Skin epidermis (tissue), 12 donors: ENCODE measurements at regions not wholly inside any gene's neighbourhood (a gene's known extent, or its start where the extent isn't known, plus 50 kb on each side); places are given as distances from the start of the nearest gene placed in this dataset.

Source experiments
- H3K27ac ChIP-seq, 21 experiments: fragments of 200-600 bp; sonication (generic) in 11 of 21; one replicate each; pipeline ENCODE4 v1.5.0; 2020; ENCODE audit warnings: mild to moderate bottlenecking in 3 of 21, inconsistent platforms in 2 of 21, moderate library complexity in 2 of 21
- H3K4me3 ChIP-seq, 7 experiments: fragments of 200-600 bp; sonication (generic) in 2 of 7; one replicate each; pipeline ENCODE4 v1.5.0; 2020; ENCODE audit warnings: inconsistent platforms in 2 of 7, mild to moderate bottlenecking in 2 of 7, moderate library complexity in 1 of 7

- no peak overlapping the region for H3K27ac ChIP-seq
- H3K4me3 ChIP-seq = no peak overlapping the region
Measured at GRCh38 chrX:109312757-109313156, 169.1 kb downstream of the GUCY2F start.

- H3K27ac ChIP-seq = no peak overlapping the region
- no peak overlapping the region for H3K4me3 ChIP-seq
Measured at GRCh38 chrX:109310031-109310430, 171.9 kb downstream of the GUCY2F start.

- no peak overlapping the region for H3K4me3 ChIP-seq
- no peak overlapping the region for H3K27ac ChIP-seq
Measured at GRCh38 chrX:109301177-109301576, 180.7 kb downstream of the GUCY2F start.

- H3K27ac ChIP-seq = no peak overlapping the region
Measured at GRCh38 chrX:109300415-109300814, 181.5 kb downstream of the GUCY2F start.

GRCh38 chrX:109299091-109299490, 182.8 kb downstream of the GUCY2F start:
- H3K4me3 ChIP-seq = no peak overlapping the region
- no peak overlapping the region for H3K27ac ChIP-seq

More at GRCh38 chrX:109300415-109300814, 181.5 kb downstream of the GUCY2F start:
- H3K4me3 ChIP-seq = no peak overlapping the region

GRCh38 chrX:109294097-109294814, 187.6 kb downstream of the GUCY2F start:
- H3K4me3 ChIP-seq = no peak overlapping the region
- no peak overlapping the region for H3K27ac ChIP-seq

- Histone ChIP-seq H3K4me3 (no peak overlapping the region), H3K27ac (no peak overlapping the region)
Measured at GRCh38 chrX:109283870-109284269, 198.0 kb downstream of the GUCY2F start.

- Histone ChIP-seq H3K4me3 (no peak overlapping the region), H3K27ac (no peak overlapping the region)
Measured at GRCh38 chrX:109281483-109282275, 200.2 kb downstream of the GUCY2F start.

GRCh38 chrX:109274806-109275205, 207.1 kb downstream of the GUCY2F start:
- H3K4me3 ChIP-seq = no peak overlapping the region
- H3K27ac ChIP-seq = no peak overlapping the region

GRCh38 chrX:109270580-109271484, 211.1 kb downstream of the GUCY2F start:
- H3K4me3 ChIP-seq = no peak overlapping the region
- peak overlapping the region in 1 of 21 experiments; percentile 21 for H3K27ac ChIP-seq

- no peak overlapping the region for H3K4me3 ChIP-seq
- no peak overlapping the region for H3K27ac ChIP-seq
Measured at GRCh38 chrX:109268340-109268739, 213.5 kb downstream of the GUCY2F start.

GRCh38 chrX:109266034-109266433, 215.9 kb downstream of the GUCY2F start:
- H3K4me3 ChIP-seq = no peak overlapping the region
- no peak overlapping the region for H3K27ac ChIP-seq

GRCh38 chrX:109264878-109265277, 217.0 kb downstream of the GUCY2F start:
- H3K4me3 ChIP-seq = no peak overlapping the region

GRCh38 chrX:109261279-109261678, 220.6 kb downstream of the GUCY2F start:
- Histone ChIP-seq H3K4me3 (no peak overlapping the region), H3K27ac (no peak overlapping the region)

More at GRCh38 chrX:109264878-109265277, 217.0 kb downstream of the GUCY2F start:
- H3K27ac ChIP-seq = no peak overlapping the region

- H3K4me3 ChIP-seq = no peak overlapping the region
- no peak overlapping the region for H3K27ac ChIP-seq
Measured at GRCh38 chrX:109252789-109253188, 229.1 kb downstream of the GUCY2F start.

GRCh38 chrX:109218761-109219160, 263.1 kb downstream of the GUCY2F start:
- no peak overlapping the region for H3K4me3 ChIP-seq
- no peak overlapping the region for H3K27ac ChIP-seq

- Histone ChIP-seq H3K4me3 (no peak overlapping the region), H3K27ac (no peak overlapping the region)
Measured at GRCh38 chrX:109199726-109200125, 282.2 kb downstream of the GUCY2F start.

GRCh38 chrX:109190542-109190941, 291.3 kb downstream of the GUCY2F start:
- no peak overlapping the region for H3K4me3 ChIP-seq
- H3K27ac ChIP-seq = no peak overlapping the region

- H3K4me3 ChIP-seq = no peak overlapping the region
- no peak overlapping the region for H3K27ac ChIP-seq
Measured at GRCh38 chrX:109187473-109188168, 294.3 kb downstream of the GUCY2F start.

- Histone ChIP-seq H3K4me3 (no peak overlapping the region), H3K27ac (no peak overlapping the region)
Measured at GRCh38 chrX:109186939-109187338, 294.9 kb downstream of the GUCY2F start.
